Stimulated activated CD4-positive, alpha-beta T cell treated with anti-CD3 and anti-CD28 coated beads, TNF-alpha, amount 100 ng/mL, for 4 hours (primary cell): ENCODE measurements at regions not wholly inside any gene's neighbourhood (a gene's known extent, or its start where the extent isn't known, plus 50 kb on each side); places are given as distances from the start of the nearest gene placed in this dataset.

ENCODE experiments used
- DNase-seq, 3 experiments: peaks; one replicate each; pipeline ENCODE4 v3.0.0-alpha.2; 2020; ENCODE audit warnings: low read depth in 3 of 3

DNA sequence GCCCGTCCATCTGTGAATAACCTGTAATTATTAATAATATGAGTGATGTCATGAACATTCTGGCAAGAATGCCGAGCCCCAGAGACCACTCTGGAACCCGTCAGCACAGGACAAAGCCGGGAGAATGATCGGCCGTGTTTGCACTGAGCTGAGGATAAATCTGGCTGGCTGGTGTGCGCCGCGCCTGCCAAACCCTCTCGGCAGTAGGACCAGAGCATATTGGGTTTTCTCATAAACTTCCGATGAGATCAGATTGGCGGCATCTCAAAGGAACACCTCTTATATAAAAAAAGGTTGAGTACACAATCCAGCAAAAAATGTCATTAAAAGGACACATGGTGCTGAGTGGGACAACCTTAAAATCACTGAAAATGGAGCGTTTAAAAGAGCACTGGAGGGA, 296.0 kb upstream of the MKI67 start:
- no peak for DNase-seq

DNA sequence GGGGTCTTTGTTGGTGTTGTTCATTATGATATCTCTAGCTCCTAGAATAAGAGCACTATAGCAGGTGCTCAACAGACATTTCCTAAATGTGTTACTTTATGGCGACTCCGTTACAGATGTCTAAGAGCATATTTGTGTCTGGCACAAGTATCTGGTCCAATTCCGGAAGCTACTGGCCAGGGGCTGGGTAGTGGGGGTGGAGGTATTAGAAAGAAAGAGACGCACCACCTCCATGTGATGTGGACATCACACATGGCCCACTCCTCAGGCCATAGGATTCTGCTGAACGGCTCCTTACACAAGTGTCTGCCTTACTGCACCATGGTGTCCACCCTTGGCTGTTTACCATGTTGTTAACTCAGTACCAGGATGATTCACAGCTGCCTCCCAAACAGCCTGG, 296.8 kb upstream of the MKI67 start:
- no peak for DNase-seq

DNA sequence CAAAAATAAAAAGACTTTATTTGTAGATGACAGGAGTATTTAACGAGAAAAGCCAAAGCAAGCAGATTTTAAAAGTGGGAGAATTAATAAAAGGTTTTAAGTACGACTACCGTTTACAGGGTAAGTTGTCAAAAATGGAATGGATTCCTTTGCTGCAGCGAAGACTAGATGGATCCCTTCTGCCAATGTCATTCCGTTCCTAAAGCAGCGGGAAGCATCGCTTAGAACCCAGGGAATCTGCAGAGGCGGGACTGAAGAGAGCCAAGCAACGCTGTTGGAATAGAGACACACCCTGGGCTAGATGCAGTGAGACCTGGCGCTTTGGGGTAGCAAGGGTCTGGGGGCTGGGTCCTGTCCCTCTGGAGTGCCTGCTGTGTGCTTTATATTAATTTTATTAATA, 303.1 kb upstream of the MKI67 start:
- DNase-seq, result no peak

DNA sequence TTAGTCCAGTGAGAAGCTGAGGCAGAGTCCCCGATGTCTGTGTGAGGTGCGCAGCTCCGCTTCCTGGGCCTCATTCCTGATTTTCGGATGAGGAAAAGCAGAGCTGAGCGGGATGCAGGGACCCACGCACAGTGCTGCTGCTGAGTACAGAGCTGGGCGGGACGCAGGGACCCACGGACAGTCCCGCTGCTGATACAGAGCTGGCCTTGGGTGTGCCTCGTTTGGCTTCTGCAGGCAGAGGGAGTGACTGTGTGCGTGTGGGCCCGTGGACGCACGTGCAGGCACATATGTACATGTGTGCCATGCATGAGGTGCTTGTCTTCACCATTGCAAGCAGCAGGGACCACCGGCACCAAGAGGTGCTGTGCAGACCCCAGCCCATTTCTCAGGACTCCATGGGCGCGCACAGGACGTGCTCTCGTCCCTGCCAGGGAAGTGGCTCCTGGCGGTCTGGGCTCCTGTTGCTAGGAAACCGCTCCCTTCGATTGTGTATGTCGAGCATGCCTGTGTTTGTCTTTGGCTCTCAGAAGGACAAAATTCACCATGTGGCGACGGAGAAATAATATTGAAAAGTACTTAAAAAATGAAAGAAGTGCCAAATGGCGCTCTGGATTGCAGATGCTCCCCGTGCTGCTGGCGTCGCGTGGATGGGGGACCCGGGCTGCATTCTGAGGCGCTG, 303.8 kb upstream of the MKI67 start:
- no peak for DNase-seq

DNA sequence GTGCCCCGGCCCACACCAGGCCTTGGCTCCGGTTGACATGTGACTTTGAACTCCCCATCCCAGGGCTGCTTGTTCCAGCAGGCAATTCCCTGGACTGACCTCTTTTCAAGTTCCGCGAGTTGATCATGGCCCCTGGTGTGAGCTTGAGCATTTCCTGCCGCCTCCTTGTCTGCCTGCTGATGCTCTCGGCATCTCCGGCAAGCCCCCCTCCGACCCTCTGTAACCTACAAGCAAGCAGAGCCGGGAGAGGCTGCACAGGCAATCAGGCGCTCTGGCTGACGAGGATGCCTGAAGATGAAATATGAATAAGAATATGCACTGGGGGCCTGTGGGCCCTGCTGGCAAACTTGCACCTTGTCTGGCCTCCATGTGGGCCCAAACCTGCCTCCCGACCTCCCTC, 304.9 kb upstream of the MKI67 start:
- no peak for DNase-seq

DNA sequence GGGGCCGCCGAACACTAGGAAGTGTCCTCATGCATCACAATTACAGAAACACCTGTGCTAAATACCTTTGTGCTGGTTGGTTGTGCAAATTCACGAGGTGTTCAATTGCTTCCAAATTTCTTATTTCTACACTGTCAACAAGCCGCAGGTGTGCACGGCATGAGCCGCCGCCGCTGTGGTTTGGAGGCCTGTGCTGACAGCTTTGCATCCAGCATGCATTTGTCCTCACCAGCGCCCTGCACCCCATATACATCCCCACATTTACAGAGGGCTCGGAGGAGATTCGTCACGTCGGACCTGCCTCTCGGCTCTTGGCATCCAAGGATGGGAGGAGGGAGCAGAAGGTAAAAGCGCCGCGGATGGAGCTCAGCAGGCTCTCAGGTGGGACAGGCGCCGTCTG, 305.3 kb upstream of the MKI67 start:
- DNase-seq, result no peak

DNA sequence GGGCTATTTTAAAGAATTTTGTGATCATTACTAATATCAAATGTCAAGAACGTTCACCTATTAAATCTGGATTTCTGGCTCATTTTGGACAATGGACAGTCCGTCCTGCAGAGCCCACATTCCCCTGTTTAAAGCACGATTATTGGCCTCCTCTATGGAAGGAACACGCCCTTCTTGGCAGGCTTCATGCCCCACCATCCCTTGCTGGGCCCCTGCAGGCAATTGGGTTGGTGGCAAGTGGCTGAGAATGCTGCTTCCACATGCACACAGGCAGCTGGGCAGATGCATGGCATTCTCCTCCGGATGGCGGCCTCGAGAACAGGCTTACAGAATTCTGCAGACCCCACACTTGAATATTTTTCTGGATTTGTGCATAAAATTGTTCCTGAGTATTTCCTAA, 305.8 kb upstream of the MKI67 start:
- no peak for DNase-seq

DNA sequence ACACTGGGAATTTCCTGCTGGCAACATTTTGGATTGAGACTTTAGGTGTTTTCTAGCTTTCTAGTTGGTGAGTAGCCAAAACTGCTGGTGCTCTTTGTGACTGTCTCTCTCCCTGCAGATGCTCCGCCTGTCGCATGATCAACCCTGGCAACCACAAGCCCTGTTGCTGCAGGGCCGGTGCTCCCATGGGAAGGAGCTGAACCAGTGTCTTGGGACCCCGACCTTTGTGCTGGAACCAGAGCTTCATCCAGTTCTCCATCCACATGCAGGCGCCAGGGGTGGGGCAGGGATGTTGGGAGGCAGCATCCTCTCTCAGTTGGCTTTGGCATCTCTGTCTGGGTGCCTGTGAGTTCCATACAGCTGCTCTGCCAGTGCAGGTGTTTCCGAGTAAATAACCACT, 306.2 kb upstream of the MKI67 start:
- DNase-seq, result no peak

DNA sequence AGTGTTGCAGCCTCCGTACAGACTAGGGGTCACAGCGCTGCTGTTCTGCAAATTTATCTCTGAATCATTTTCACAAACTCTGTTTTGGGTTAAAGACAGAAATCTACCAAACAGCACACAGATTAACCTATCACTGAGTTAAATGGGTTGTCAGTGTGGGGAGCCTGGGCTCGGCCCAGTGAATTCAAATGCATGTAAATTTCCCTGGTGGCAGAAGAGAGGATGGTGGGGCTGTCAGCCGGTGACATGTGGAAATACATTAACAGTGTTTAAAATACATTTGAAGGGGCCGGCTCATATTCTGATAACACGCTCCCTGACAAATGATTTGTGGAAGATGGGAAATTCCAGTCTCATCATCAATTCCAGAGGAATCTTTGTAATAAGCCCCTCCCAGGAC, 309.6 kb upstream of the MKI67 start:
- no peak for DNase-seq

DNA sequence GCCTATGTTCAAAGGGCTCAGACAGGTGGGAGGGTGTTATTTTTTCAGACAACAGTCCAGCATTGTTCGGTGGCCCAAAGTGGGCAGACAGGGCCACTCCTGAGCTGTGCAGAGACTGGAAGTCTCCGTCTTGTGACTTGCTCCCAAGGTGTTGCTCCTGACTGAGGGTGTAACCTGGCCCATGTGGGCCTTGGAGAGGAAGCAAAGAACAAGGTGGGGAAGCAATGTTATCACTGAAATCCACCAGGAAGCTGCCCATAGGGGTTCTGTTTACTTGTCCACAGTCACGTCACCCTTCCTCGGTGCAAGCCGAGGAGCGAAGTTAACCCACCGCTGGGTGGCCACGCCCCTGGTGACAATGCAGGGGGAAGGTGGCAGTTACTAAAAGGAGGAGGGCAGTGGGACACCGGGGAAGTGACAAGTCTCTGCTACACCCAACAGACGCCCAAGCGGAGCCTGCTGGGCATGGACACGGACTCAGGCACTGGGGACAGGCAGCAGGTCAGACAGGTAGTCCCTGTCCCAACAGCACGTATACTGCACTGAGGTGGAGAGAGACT, 311.6 kb upstream of the MKI67 start:
- DNase-seq, result no peak

DNA sequence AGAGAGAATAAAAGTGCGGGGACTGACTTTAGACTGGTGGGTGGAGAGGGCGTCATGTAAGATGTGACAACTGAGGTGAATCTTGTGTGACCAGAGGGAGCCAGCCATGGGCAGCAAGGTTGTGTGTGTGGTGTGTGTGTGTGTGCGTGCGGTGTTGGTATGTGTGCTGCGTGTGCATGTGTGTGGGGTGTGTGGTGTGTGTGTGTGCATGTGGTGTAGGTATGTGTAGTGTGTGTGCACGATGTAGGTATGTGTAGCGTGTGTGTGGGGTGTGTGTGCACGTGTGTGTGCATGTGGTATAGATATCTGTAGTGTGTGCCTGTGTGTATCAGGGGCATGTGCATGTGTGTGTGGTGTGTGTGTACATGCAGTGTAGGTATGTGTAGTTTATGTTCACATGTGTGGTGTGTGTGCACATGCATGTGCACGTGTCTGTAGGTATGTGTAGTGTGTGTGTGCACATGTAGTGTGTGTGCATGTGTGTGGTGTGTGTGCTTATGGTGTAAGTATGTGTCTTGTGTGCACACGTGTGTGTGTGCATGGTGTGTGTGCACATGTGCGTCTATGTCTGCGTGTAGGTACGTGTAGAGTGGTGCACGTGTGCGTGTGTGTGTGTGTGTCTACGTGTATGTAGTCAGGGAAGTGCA, 312.3 kb upstream of the MKI67 start:
- DNase-seq, result no peak

DNA sequence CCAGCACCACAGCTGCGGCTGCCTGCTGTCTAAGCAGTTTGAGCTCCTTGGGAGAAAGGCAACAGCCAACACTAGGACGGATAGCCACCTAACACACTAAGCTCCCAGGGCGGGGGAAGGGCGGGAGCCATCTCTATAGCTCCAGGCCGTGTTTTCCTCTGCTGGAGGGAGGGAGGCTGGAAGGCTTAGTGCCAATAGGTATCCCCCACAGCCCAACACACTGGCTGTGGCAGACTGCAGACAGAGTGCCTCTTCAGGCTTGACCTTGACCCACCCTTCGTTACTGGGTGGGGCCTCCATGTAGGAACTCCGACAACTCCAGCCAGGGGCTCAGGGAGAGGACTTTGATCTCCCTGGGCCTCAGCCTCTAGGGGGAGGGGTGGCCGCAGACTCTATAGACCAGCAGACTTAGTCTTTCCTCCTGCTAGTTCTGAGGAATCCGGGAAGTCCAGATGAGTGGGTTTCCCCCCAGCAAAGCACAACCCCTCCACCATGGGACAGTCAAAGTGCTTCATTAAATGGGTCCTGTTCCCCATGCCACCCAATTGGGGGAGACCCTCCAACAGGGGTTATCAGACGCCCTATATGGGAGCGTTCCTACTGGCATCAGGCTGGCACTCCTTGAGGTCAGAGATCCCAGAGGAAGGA, 314.4 kb upstream of the MKI67 start:
- DNase-seq, result no peak

DNA sequence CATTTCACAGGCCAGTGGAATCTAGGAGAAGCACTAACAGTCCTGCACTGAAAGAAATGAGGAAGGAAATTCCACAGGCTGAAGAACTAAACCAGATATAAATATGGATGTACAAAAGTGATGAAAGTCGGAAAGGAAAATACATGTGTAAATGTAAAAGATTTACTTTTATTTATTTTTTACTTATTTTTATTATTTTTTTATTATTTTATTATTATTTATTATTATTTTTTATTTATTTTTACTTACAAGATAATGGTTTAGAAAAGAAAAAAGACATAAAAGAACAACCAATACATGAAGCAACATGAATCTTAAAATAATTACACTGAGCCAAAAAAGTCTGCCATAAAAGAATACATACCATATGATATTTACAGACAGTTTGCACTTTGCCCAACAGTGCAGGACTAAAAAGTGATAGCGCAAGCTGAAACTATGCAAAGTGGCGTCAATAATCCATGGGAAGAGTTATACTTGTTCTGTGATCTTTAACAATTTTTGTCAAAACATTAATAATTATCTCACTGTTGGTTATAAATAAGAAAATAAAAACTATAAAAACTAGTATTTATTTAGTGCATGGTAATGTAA, 317.8 kb upstream of the MKI67 start:
- no peak for DNase-seq

DNA sequence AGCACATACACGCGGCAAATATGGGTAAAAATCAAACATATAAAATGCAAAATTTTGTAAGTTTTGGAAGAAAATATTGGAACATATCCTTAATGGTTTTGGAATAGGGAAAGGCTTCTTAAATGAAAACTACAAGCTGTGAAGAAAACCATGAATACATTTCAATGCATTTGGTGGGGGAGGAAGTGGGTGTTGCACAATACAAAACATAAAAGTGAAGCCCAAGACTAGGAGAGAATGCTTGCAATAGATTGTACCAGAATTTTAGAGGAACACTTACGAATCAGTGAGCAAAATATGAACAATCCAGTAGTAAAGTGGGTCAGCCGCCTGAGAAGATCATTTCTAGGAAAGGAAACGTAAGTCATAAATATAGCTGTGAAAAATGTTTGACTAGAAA, 322.6 kb upstream of the MKI67 start:
- DNase-seq, result no peak

DNA sequence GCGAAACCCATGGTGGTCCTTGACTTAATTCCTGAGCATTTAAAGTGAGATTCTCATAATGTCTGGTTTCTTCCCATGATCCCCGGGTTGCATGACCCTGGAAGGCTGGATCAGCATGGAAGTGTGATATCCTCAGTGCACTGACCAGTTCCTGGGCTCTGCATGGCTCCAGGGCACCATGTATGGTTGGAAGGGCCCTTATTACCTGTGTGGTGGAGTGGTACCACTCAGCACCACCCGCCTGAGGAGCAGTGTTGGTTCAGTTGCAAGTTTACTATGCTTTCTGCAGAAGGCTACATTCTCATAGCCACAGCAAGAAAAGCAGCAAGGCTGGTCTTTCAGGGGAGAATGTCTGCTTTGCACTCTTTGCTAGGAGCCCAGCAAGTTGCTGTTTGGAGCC, 325.7 kb upstream of the MKI67 start:
- DNase-seq, result no peak

DNA sequence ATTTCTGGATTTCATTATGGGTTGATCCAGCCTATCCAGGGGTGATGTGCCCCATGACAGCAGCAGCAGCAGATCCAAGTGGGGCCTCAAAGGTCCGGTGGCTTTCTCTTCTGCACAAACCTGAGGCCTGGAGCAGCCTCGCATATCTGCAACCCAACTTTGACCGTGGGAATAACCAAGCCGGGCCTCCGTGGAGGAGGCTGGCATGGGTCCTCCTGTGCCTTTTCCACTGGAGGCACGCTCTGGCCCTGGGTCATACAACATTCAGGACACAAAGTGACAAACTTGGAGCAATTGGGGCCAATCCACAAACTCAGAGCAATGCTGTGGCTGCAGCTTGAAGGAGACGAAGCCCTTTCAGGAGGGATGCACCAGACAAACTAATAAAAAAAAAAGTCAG, 330.0 kb upstream of the MKI67 start:
- no peak for DNase-seq

DNA sequence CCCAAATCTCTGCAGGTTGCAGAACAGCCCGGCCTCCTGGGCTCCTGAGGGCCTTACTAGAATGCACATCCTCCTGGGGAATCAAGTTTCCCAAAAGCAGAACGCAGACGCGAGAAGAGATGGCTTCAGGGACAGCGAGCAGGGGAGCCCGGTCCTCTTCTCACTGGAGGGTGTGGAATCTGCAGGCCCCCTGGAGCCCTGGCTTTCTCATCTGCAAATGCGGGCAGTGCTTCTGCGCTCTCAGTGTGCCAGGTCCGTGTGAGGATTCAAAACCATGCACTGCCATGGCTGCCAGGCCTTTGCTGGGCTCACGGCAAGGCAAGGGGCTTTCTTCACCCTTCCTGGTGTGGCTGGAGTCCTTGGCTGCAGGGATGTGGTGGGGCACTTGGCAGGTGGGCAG, 330.9 kb upstream of the MKI67 start:
- no peak for DNase-seq

DNA sequence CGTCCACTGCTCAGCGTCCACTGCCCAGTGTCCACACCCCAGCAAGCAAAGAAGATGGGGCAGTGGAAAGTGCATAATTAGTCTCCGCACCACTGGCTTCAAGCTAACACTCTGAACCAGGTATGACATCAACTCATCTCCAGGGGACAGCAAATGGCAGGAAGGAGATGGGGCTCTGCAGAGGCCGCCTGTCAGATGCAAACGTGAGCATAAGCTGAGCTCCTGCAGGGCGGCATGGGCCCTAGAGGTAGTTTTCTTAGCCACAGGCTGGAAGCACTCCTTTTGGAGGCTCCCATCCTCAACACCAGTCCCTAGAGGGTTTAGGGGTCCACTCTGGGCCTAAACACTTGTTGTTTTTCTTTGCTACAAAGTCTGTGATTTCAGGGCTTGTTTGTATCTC, 335.8 kb upstream of the MKI67 start:
- DNase-seq, result no peak

DNA sequence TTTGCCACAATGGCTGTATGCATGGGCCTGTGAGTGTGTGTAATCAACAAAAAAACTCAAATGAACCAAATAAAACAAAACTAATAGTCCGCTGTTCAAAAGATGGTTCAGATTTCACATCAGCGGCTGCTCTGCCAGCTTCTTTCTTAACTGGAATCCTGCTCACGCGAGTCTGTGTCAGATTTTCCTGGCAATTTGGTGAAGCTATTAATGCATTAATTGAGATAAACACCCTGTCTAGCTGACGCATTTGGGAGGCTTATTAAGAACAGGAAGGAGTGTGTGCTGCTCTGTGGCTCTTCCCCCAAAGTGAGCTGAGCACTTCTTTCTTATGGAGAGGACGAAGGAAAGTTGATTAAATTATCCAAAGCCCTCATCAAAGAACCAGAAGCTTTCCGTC, 336.6 kb upstream of the MKI67 start:
- DNase-seq, result no peak

DNA sequence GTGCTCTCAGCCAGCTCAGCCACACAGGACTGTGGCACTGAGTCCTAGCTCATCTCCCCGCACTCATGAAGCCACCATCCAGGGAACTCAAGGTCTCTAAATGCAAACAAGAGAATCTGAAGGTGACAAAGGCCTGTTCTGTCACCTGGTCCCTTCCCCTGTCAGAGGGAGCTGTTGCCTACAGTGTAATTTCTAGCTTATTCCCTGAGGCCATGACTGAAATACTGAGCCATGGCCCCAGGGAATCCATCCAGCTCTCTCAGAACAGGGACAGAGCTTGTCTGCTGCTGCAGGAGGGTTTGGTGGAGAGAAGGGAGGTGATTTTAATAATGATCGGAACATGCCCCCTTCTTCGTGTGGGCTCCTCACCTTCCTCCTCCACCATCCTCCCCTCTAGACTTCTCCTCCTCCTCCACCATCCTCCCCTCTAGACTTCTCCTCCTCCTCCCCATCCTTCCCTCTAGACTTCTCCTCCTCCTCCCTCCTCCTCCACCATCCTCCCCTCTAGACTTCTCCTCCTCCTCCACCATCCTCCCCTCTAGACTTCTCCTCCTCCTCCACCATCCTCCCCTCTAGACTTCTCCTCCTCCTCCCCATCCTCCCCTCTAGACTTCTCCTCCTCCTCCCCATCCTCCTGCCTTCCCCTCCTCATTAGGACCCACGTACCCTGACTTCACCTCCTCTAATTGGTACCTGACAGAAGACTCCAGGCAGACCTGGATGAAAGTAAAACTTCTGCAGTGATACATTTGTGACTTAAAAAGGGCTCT, 338.0 kb upstream of the MKI67 start:
- DNase-seq, result peak in 1 of 3 experiments; percentile 9

DNA sequence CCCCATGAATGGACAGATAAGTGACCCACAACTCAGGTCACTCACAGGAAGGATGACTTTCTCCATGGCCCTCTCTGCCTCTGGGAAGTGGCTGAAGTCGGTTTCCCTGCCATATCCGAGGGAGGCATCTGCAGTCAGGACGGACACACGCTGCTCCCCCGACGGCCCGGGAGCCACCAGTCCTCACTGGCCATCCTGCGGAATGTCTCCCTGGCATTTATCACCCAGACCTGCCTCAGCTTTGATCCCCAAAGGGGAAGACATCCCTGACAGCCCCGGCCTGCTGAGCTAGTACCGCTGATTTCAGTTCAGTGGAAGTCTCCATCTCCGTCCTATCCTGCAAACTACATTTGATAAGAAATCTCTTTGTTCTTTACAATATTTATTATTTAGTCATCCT, 339.5 kb upstream of the MKI67 start:
- no peak for DNase-seq

DNA sequence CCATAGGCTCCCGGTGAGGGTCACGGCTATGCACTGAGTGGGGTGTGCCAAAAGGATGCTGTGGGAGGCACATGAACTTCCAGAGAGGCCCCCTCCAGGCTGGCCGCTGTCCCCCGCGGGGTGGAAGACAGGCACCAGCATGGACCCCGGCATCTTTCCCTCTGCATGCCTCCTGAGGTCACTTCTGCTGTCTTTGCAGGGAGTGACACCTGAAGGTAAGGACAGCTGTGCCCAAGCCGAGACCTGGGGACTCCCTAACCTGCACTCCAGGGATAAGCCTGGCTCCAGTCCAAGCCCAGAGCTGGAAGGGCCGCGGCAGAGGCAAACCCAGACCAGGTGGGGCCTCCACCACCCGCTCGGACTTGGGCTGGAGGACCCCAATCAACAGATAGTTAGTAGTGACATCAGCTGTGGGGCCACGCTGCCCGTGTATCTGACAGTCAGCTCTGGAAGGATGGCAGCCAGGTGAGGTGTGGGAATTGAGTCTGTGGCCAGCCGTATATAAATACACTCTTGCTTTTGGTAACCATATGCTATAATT, 340.7 kb upstream of the MKI67 start:
- DNase-seq, result no peak
